Loucy (cell line): ENCODE measurements at regions not wholly inside any gene's neighbourhood (a gene's known extent, or its start where the extent isn't known, plus 50 kb on each side); places are given as distances from the start of the nearest gene placed in this dataset.

ENCODE experiments used
- H2AFZ ChIP-seq: fragments of 200-600 bp; sonication (generic); 2 replicates; pipeline ENCODE4 v1.6.0; 2016; ENCODE audit warnings: antibody characterized with exemption, mild to moderate bottlenecking, low read length, moderate library complexity
- H3F3A ChIP-seq: fragments of 200-600 bp; 2 replicates; pipeline ENCODE4 v1.6.0; 2016; ENCODE audit warnings: antibody characterized with exemption, low read depth, mild to moderate bottlenecking
- H3K27me3 ChIP-seq: fragments of 200-600 bp; sonication (generic); 2 replicates; pipeline ENCODE4 v1.6.1; 2014; ENCODE audit warnings: low read length, mild to moderate bottlenecking; ENCODE audit not compliant: insufficient read depth, poor library complexity, severe bottlenecking
- H3K36me3 ChIP-seq: fragments of 200-600 bp; sonication (generic); 2 replicates; pipeline ENCODE4 v1.6.1; 2016; ENCODE audit warnings: low read length; ENCODE audit not compliant: insufficient read depth
- H3K4me1 ChIP-seq: fragments of 200-600 bp; sonication (generic); 2 replicates; pipeline ENCODE4 v1.5.1; 2014; ENCODE audit warnings: low read length, mild to moderate bottlenecking; ENCODE audit not compliant: insufficient read depth, poor library complexity, severe bottlenecking
- H3K4me2 ChIP-seq: fragments of 200-600 bp; sonication (generic); 2 replicates; pipeline ENCODE4 v1.6.0; 2014; ENCODE audit warnings: antibody characterized with exemption, low read length, low read depth, mild to moderate bottlenecking; ENCODE audit not compliant: poor library complexity, severe bottlenecking
- H3K4me3 ChIP-seq: fragments of 200-600 bp; sonication (generic); 2 replicates; pipeline ENCODE4 v1.5.1; 2014; ENCODE audit warnings: low read length, mild to moderate bottlenecking, mixed read lengths; ENCODE audit not compliant: poor library complexity, severe bottlenecking
- H3K79me2 ChIP-seq: fragments of 200-600 bp; sonication (generic); 2 replicates; pipeline ENCODE4 v1.6.1; 2014; ENCODE audit warnings: low read length; ENCODE audit not compliant: insufficient read depth
- H3K9ac ChIP-seq: fragments of 200-600 bp; sonication (generic); 2 replicates; pipeline ENCODE4 v1.6.0; 2014; ENCODE audit warnings: mild to moderate bottlenecking, low read depth, low read length, moderate library complexity; ENCODE audit not compliant: poor library complexity, severe bottlenecking
- H3K9me2 ChIP-seq: fragments of 200-600 bp; sonication (generic); replicated peaks from 2 replicates; pipeline ENCODE4 v1.6.1; 2016; ENCODE audit warnings: low read depth, low read length, mixed read lengths
- H3K9me3 ChIP-seq: fragments of 200-600 bp; sonication (generic); 2 replicates; pipeline ENCODE4 v1.6.1; 2014; ENCODE audit warnings: mild to moderate bottlenecking, antibody characterized with exemption, low read length, low read depth; ENCODE audit not compliant: insufficient read depth
- H4K20me1 ChIP-seq: fragments of 200-600 bp; sonication (generic); 2 replicates; pipeline ENCODE4 v1.6.0; 2014; ENCODE audit warnings: antibody characterized with exemption, low read length, mild to moderate bottlenecking; ENCODE audit not compliant: insufficient read depth, poor library complexity, severe bottlenecking
- EZH2phosphoT487 ChIP-seq: fragments of 200-600 bp; IDR thresholded peaks from 2 replicates; pipeline ENCODE4 v1.6.1; 2018; ENCODE audit warnings: antibody characterized with exemption, mild to moderate bottlenecking, moderate library complexity, borderline replicate concordance
- TF ChIP-seq, protein P1 (sequence below): fragments of 200-600 bp; sonication (generic); conservative IDR thresholded peaks from 2 replicates; pipeline ENCODE4 v1.5.1; 2014; ENCODE audit warnings: mild to moderate bottlenecking, antibody characterized with exemption, low read length

- H2AFZ ChIP-seq: no peak overlapping the region
- peaks cover 19% of the 10 kb centered on the region for H3K4me1 ChIP-seq
- H3K36me3 ChIP-seq: no peaks in the 10 kb centered on the region
- H3K4me3 ChIP-seq: no peak overlapping the region
- no peaks in the 10 kb centered on the region for H4K20me1 ChIP-seq
- no peak overlapping the region for H3K4me2 ChIP-seq
- H3K9me2 ChIP-seq: no peaks in the 10 kb centered on the region
- H3K9ac ChIP-seq: no peak overlapping the region
- H3K79me2 ChIP-seq: no peaks in the 10 kb centered on the region
- no peaks in the 10 kb centered on the region for H3F3A ChIP-seq
- no peaks in the 10 kb centered on the region for H3K27me3 ChIP-seq
- no peaks in the 10 kb centered on the region; the same call in 1 of the 2 replicates for H3K9me3 ChIP-seq
- TF ChIP-seq, protein P1, sequence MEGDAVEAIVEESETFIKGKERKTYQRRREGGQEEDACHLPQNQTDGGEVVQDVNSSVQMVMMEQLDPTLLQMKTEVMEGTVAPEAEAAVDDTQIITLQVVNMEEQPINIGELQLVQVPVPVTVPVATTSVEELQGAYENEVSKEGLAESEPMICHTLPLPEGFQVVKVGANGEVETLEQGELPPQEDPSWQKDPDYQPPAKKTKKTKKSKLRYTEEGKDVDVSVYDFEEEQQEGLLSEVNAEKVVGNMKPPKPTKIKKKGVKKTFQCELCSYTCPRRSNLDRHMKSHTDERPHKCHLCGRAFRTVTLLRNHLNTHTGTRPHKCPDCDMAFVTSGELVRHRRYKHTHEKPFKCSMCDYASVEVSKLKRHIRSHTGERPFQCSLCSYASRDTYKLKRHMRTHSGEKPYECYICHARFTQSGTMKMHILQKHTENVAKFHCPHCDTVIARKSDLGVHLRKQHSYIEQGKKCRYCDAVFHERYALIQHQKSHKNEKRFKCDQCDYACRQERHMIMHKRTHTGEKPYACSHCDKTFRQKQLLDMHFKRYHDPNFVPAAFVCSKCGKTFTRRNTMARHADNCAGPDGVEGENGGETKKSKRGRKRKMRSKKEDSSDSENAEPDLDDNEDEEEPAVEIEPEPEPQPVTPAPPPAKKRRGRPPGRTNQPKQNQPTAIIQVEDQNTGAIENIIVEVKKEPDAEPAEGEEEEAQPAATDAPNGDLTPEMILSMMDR: no peak
Measured at GRCh38 chr6:81446509-81446908, 306.0 kb downstream of the TENT5A start.

- Histone ChIP-seq H3K4me2 (no peak overlapping the region), H4K20me1 (no peaks in the 10 kb centered on the region), H3K9ac (no peak overlapping the region), H3K4me3 (no peak overlapping the region), H3K9me2 (no peaks in the 10 kb centered on the region), H3K4me1 (no peaks in the 10 kb centered on the region), H3K79me2 (no peaks in the 10 kb centered on the region), H3F3A (no peaks in the 10 kb centered on the region), H2AFZ (no peak overlapping the region), H3K27me3 (no peaks in the 10 kb centered on the region), H3K36me3 (no peaks in the 10 kb centered on the region), H3K9me3 (peaks cover 19% of the 10 kb centered on the region)
- no peak for TF ChIP-seq EZH2phosphoT487
- TF ChIP-seq, protein P1: no peak
Measured at GRCh38 chr6:81439417-81439816, 313.1 kb downstream of the TENT5A start.

DNA sequence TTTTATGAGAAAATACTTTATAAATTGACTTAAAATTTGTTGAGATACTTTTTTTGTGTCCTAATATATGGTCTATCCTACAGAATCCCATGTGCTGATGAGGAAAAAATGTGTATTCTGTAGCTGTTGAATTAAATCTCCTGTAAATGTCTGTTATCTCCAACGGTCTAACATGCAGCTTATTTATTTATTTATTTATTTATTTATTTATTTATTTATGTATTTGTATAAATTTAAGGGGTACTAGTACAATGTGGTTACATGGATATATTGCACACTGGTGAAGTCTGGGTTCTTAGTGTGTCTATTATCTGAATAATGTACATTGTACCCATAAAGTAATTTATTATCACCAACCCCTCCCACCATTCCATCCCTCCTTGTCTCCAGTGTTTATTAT is 315.5 kb downstream of the TENT5A start:
- no peaks in the 10 kb centered on the region for H3F3A ChIP-seq
- no peak overlapping the region for H3K4me3 ChIP-seq

More for the DNA sequence above, 315.5 kb downstream of the TENT5A start:
- no peaks in the 10 kb centered on the region for H3K4me1 ChIP-seq
- H3K4me2 ChIP-seq: no peak overlapping the region
- no peaks in the 10 kb centered on the region for H3K9me2 ChIP-seq
- H4K20me1 ChIP-seq: no peaks in the 10 kb centered on the region
- no peaks in the 10 kb centered on the region for H3K27me3 ChIP-seq
- H3K36me3 ChIP-seq: no peaks in the 10 kb centered on the region
- no peak overlapping the region for H3K9ac ChIP-seq
- H3K79me2 ChIP-seq: no peaks in the 10 kb centered on the region
- TF ChIP-seq EZH2phosphoT487: no peak
- TF ChIP-seq, protein P1: no peak
- H2AFZ ChIP-seq: no peak overlapping the region
- peaks cover 19% of the 10 kb centered on the region for H3K9me3 ChIP-seq
